Pancreas (tissue), 10 donors: ENCODE measurements at regions not wholly inside any gene's neighbourhood (a gene's known extent, or its start where the extent isn't known, plus 50 kb on each side); places are given as distances from the start of the nearest gene placed in this dataset.

Experiments used
- ATAC-seq, 4 donors: fragments of 200-7000 bp; cut with Tn5 transposase; one replicate each; pipeline versions ENCODE4 v1.8.0 to v1.9.1; 2020; ENCODE audit warnings: mild to moderate bottlenecking in 4 of 4, moderate library complexity in 4 of 4
- DNase-seq, 6 donors: peaks; one replicate each; pipeline ENCODE4 v3.0.0-alpha.2; 2020
- FAIRE-seq: peaks from 2 replicates; lab custom pipeline; 2012; peaks lifted over from hg19 to GRCh38; lab: Jason Lieb, UNC
- H3K27ac ChIP-seq, 4 donors: fragments of 200-600 bp; sonication (generic); 1 replicate in 3 of 4; 2 replicates in 1 of 4; pipeline versions ENCODE4 v1.5.0 to v1.8.0; 2020
- H3K27me3 ChIP-seq, 4 donors: fragments of 200-600 bp; one replicate each; pipeline ENCODE4 v1.8.0; 2021
- H3K36me3 ChIP-seq, 3 donors: fragments of 200-600 bp; sonication (generic) in 1 of 3; one replicate each; pipeline versions ENCODE4 v1.5.0 to v1.8.0; 2020 to 2021
- H3K4me1 ChIP-seq, 3 donors: fragments of 200-600 bp; one replicate each; pipeline ENCODE4 v1.8.0; 2021
- H3K4me3 ChIP-seq, 4 donors: fragments of 200-600 bp; sonication (generic) in 2 of 4; one replicate each; pipeline versions ENCODE4 v1.5.0 to v1.8.0; 2020 to 2021
- H3K9me3 ChIP-seq, 4 donors: fragments of 200-600 bp; one replicate each; pipeline ENCODE4 v1.8.0; 2021
- WGBS, 2 donors: extraction: QIAGEN DNeasy Blood & Tissue Kit; methylation state at CpG; one replicate each; pipeline ENCODE4 v1.1.7; 2013; 5-methylcytosine and 5-hydroxymethylcytosine counted together
- intact Hi-C, 3 donors: fragments of 100-400 bp; cut with DNase I; formaldehyde crosslinking; loops; one replicate each; pipeline versions ENCODE4 v1.11.1 to v1.14.2; 2022
- TF ChIP-seq, protein P1 (sequence below), 4 donors: fragments of 200-600 bp; sonication (generic) in 3 of 4; IDR thresholded peaks; one replicate each; pipeline versions ENCODE4 v1.5.0 to v1.8.0; 2021; ENCODE audit warnings: antibody characterized with exemption in 4 of 4
- donor health status: healthy with polysubstance abuse.
- donor health status: DM: no; HTN: no; CAD: no; lungs with moderate emphysema.
- donor health status: DM: no; HTN: no; CAD: no.
- donor health status: control.
- donor health status: control.
- donor health status: Bipolar disorder and iron deficiency.
- donor health status: DM: yes; HTN: yes; CAD: no.
- donor health status: DM: no; HTN: no; CAD: no.
- donor health status: DM: no; HTN: no; CAD: no.
- donor health status: DM: yes; HTN: yes; CAD: no.

DNA sequence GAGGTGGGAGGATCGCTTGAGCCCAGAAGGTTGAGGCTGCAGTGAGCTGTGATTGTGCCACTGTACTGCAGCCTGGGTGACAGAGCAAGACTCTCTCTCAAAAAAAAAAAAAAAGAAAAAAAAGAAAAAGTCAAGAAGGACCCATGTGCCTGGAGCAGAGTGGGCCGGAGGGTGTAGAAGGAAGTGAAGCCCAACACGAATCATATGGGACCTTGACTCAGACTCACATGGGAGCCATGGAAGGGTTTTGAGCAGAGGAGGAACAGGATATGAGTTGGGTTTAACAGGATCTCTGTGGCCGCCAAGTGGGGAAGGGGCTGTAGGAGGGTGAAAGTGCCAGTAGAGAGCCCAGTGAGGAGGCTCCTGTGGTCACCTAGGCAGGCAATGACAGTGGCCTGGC is 165.4 kb downstream of the PHETA1 start:
- WGBS, 2 donors: 75 to 84% methylated on average over 4 of the region's 4 CpGs
- no peak for FAIRE-seq
- TF ChIP-seq, protein P1, sequence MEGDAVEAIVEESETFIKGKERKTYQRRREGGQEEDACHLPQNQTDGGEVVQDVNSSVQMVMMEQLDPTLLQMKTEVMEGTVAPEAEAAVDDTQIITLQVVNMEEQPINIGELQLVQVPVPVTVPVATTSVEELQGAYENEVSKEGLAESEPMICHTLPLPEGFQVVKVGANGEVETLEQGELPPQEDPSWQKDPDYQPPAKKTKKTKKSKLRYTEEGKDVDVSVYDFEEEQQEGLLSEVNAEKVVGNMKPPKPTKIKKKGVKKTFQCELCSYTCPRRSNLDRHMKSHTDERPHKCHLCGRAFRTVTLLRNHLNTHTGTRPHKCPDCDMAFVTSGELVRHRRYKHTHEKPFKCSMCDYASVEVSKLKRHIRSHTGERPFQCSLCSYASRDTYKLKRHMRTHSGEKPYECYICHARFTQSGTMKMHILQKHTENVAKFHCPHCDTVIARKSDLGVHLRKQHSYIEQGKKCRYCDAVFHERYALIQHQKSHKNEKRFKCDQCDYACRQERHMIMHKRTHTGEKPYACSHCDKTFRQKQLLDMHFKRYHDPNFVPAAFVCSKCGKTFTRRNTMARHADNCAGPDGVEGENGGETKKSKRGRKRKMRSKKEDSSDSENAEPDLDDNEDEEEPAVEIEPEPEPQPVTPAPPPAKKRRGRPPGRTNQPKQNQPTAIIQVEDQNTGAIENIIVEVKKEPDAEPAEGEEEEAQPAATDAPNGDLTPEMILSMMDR (IDR thresholded peaks at IDR 0.05): no peak
- Histone ChIP-seq H3K27ac (no peak overlapping the region), H3K27me3 (no peaks in the 10 kb centered on the region), H3K4me3 (no peak overlapping the region), H3K4me1 (no peaks in the 10 kb centered on the region), H3K36me3 (no peaks in the 10 kb centered on the region), H3K9me3 (no peaks in the 10 kb centered on the region)
- ATAC-seq: no peak
- no peak for DNase-seq
- intact Hi-C loops: no loop called here

GRCh38 chr12:111202237-111202915 is 166.5 kb downstream of the PHETA1 start:
- DNase-seq: no peak
- intact Hi-C loops: no loop called here
- H3K27me3 ChIP-seq: no peaks in the 10 kb centered on the region
- H3K36me3 ChIP-seq: no peaks in the 10 kb centered on the region
- FAIRE-seq: no peak
- TF ChIP-seq, protein P1 (IDR thresholded peaks at IDR 0.05): no peak
- H3K4me3 ChIP-seq: no peak overlapping the region
- ATAC-seq: no peak
- 29 to 31% methylated on average over 17 of the region's 17 CpGs for WGBS, 2 donors
- no peak overlapping the region for H3K27ac ChIP-seq
- H3K9me3 ChIP-seq: no peaks in the 10 kb centered on the region
- H3K4me1 ChIP-seq: no peaks in the 10 kb centered on the region

- H3K4me1 ChIP-seq: no peaks in the 10 kb centered on the region
- ATAC-seq (no peak), FAIRE-seq (no peak), DNase-seq (no peak)
- TF ChIP-seq, protein P1 (IDR thresholded peaks at IDR 0.05): no peak
- H3K4me3 ChIP-seq: no peak overlapping the region
- WGBS, 2 donors: 36 to 37% methylated on average over 11 of the region's 11 CpGs
- intact Hi-C loops: no loop called here
- no peaks in the 10 kb centered on the region for H3K36me3 ChIP-seq
- no peaks in the 10 kb centered on the region for H3K27me3 ChIP-seq
- no peak overlapping the region for H3K27ac ChIP-seq
- H3K9me3 ChIP-seq: no peaks in the 10 kb centered on the region
Observed at GRCh38 chr12:111201495-111202236, 167.2 kb downstream of the PHETA1 start.

- ATAC-seq (no peak), FAIRE-seq (no peak), DNase-seq (no peak)
- Histone ChIP-seq H3K36me3 (no peaks in the 10 kb centered on the region), H3K27me3 (no peaks in the 10 kb centered on the region), H3K4me3 (no peak overlapping the region), H3K4me1 (no peaks in the 10 kb centered on the region), H3K27ac (no peak overlapping the region), H3K9me3 (no peaks in the 10 kb centered on the region)
- TF ChIP-seq, protein P1 (IDR thresholded peaks at IDR 0.05): no peak
- 23% methylated on average over 9 of the region's 9 CpGs for WGBS, 2 donors
- intact Hi-C loops: no loop called here
Observed at GRCh38 chr12:111201036-111201435, 167.9 kb downstream of the PHETA1 start.
